HG02981 (cell line): ENCODE measurements at regions not wholly inside any gene's neighbourhood (a gene's known extent, or its start where the extent isn't known, plus 50 kb on each side); places are given as distances from the start of the nearest gene placed in this dataset.
"Not testable (repeated sequence)": the region's sequence is repeated elsewhere in the genome, so short reads cannot be mapped to it uniquely, and the experiment has no call there.

Source experiments
- ATAC-seq: cut with Tn5 transposase; IDR thresholded peaks from one replicate; pipeline ENCODE4 v1.9.1; 2021; ENCODE audit warnings: mild to moderate bottlenecking, moderate library complexity; ENCODE audit not compliant: unreplicated experiment

- ATAC-seq: no peak
Observed at GRCh38 chr7:146057958-146058357, 58.6 kb upstream of the CNTNAP2 start.

GRCh38 chr7:146054909-146055308 is 61.7 kb upstream of the CNTNAP2 start:
- no peak for ATAC-seq

- no peak for ATAC-seq
Observed at GRCh38 chr7:146053492-146053891, 63.1 kb upstream of the CNTNAP2 start.

GRCh38 chr7:146043310-146043709 is 73.3 kb upstream of the CNTNAP2 start:
- not testable (repeated sequence) for ATAC-seq

- ATAC-seq: no peak
Observed at GRCh38 chr7:146028251-146028750, 88.3 kb upstream of the CNTNAP2 start.

- ATAC-seq: no peak
Observed at GRCh38 chr7:146027243-146027642, 89.4 kb upstream of the CNTNAP2 start.

- ATAC-seq: no peak
Observed at GRCh38 chr7:146022776-146023175, 93.8 kb upstream of the CNTNAP2 start.

- not testable (repeated sequence) for ATAC-seq
Observed at GRCh38 chr7:146019041-146020004, 97.3 kb upstream of the CNTNAP2 start.

GRCh38 chr7:146017366-146017765 is 99.2 kb upstream of the CNTNAP2 start:
- ATAC-seq: not testable (repeated sequence)

- ATAC-seq: not testable (repeated sequence)
Observed at GRCh38 chr7:146014154-146014553, 102.4 kb upstream of the CNTNAP2 start.

GRCh38 chr7:146008293-146008692 is 108.3 kb upstream of the CNTNAP2 start:
- no peak for ATAC-seq

- ATAC-seq: no peak
Observed at GRCh38 chr7:146004805-146005204, 111.8 kb upstream of the CNTNAP2 start.

- peak; percentile 96 for ATAC-seq
Observed at GRCh38 chr7:146002431-146003078, 114.0 kb upstream of the CNTNAP2 start.

GRCh38 chr7:146002008-146002407 is 114.6 kb upstream of the CNTNAP2 start:
- ATAC-seq: no peak

GRCh38 chr7:146000882-146001281 is 115.7 kb upstream of the CNTNAP2 start:
- ATAC-seq: no peak

- no peak for ATAC-seq
Observed at GRCh38 chr7:145989469-145989868, 127.1 kb upstream of the CNTNAP2 start.

- ATAC-seq: no peak
Observed at GRCh38 chr7:145986248-145986874, 130.2 kb upstream of the CNTNAP2 start.

GRCh38 chr7:145978769-145979168 is 137.8 kb upstream of the CNTNAP2 start:
- no peak for ATAC-seq

GRCh38 chr7:145959981-145960380 is 156.6 kb upstream of the CNTNAP2 start:
- ATAC-seq: no peak

GRCh38 chr7:145957160-145957890 is 159.3 kb upstream of the CNTNAP2 start:
- ATAC-seq: no peak

- no peak for ATAC-seq
Observed at GRCh38 chr7:145951566-145951965, 165.0 kb upstream of the CNTNAP2 start.
